Adrenal gland (tissue), 5 donors: ENCODE measurements at regions not wholly inside any gene's neighbourhood (a gene's known extent, or its start where the extent isn't known, plus 50 kb on each side); places are given as distances from the start of the nearest gene placed in this dataset.

Experiments used
- POLR2A ChIP-seq, 2 donors: fragments of 450-650 bp; IDR thresholded peaks; one replicate each; pipeline ENCODE4 v1.6.1; 2017; ENCODE audit warnings: antibody characterized with exemption in 2 of 2, mild to moderate bottlenecking in 2 of 2, moderate library complexity in 1 of 2
- TF ChIP-seq, protein P1 (sequence below), 6 experiments: fragments of 450-650 bp in 4 of 6; fragments of 200-600 bp in 2 of 6; sonication (generic) in 1 of 6; IDR thresholded peaks; 1 replicate in 5 of 6; 2 replicates in 1 of 6; pipeline versions ENCODE4 v1.5.1 to v1.8.0; 2016 to 2021; ENCODE audit warnings: antibody characterized with exemption in 6 of 6, mild to moderate bottlenecking in 2 of 6, moderate library complexity in 1 of 6
- donor health status: DM: no; HTN: no; CAD: no.

DNA sequence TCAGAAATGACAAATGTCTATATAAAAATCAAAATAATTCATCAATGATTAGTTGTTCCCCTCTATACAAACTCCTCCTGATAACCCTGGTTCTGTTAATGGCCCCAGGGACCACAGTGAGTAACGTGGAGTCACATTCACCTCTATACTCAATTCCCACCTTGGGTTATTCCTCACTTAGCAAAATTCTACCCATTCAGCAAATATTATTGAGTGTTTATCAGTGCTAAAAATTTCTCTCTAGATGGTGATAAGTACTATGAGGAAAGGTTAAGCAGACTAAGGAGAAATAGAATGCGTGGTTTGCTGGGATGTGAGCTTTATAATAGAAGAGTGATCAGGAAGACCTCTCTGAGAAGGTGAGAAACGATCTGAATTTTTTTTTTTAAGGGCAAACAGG is 1124.5 kb downstream of the BCL11A start:
- TF ChIP-seq, protein P1, sequence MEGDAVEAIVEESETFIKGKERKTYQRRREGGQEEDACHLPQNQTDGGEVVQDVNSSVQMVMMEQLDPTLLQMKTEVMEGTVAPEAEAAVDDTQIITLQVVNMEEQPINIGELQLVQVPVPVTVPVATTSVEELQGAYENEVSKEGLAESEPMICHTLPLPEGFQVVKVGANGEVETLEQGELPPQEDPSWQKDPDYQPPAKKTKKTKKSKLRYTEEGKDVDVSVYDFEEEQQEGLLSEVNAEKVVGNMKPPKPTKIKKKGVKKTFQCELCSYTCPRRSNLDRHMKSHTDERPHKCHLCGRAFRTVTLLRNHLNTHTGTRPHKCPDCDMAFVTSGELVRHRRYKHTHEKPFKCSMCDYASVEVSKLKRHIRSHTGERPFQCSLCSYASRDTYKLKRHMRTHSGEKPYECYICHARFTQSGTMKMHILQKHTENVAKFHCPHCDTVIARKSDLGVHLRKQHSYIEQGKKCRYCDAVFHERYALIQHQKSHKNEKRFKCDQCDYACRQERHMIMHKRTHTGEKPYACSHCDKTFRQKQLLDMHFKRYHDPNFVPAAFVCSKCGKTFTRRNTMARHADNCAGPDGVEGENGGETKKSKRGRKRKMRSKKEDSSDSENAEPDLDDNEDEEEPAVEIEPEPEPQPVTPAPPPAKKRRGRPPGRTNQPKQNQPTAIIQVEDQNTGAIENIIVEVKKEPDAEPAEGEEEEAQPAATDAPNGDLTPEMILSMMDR (IDR thresholded peaks at IDR 0.05), result no peak
- no peak for TF ChIP-seq POLR2A (IDR thresholded peaks at IDR 0.05)
